HEK293 (cell line): ENCODE measurements at regions not wholly inside any gene's neighbourhood (a gene's known extent, or its start where the extent isn't known, plus 50 kb on each side); places are given as distances from the start of the nearest gene placed in this dataset.

ENCODE experiments used
- CTCF ChIA-PET: fragments of 350-600 bp; formaldehyde crosslinking; extraction: SDS; loops from one replicate; lab custom pipeline; 2021; ENCODE audit warnings: antibody characterized with exemption; lab: Yijun Ruan, JAX
- POLR2A ChIA-PET: fragments of 300-600 bp; formaldehyde crosslinking; extraction: SDS; loops from one replicate; lab custom pipeline; 2020; ENCODE audit warnings: antibody characterized with exemption, inconsistent platforms; lab: Yijun Ruan, JAX
- H3K27ac ChIP-seq: fragments of 200-500 bp; sonication (Bioruptor generic); 2 replicates; pipeline ENCODE4 v1.5.1; 2014; ENCODE audit warnings: low read depth, low read length, control low read depth, inconsistent platforms; ENCODE audit errors: extremely low read depth
- H3K36me3 ChIP-seq, 2 experiments: fragments of 200-500 bp in 1 of 2; sonication (Bioruptor generic) in 1 of 2; 1 replicate in 1 of 2; 2 replicates in 1 of 2; pipeline ENCODE4 v1.5.1; 2014 to 2017; ENCODE audit warnings: inconsistent platforms in 2 of 2, low read length in 2 of 2; ENCODE audit not compliant: control insufficient read depth in 2 of 2, insufficient read depth in 1 of 2
- H3K4me1 ChIP-seq: fragments of 200-500 bp; sonication (Bioruptor generic); 2 replicates; pipeline ENCODE4 v1.5.1; 2014; ENCODE audit warnings: mild to moderate bottlenecking, low read length, inconsistent platforms; ENCODE audit not compliant: control insufficient read depth, insufficient read depth
- H3K4me3 ChIP-seq: 2 replicates; pipeline ENCODE4 v1.5.1; 2011; ENCODE audit warnings: low read depth, mild to moderate bottlenecking, control low read depth, low read length, moderate library complexity
- H3K9me3 ChIP-seq: fragments of 200-500 bp; sonication (Bioruptor generic); 2 replicates; pipeline ENCODE4 v1.5.1; 2014; ENCODE audit warnings: low read depth, low read length, inconsistent platforms; ENCODE audit not compliant: control insufficient read depth, insufficient read depth
- ATF2 ChIP-seq: fragments of 450-650 bp; formaldehyde crosslinking; IDR thresholded peaks from 2 replicates; pipeline ENCODE4 v1.5.1; 2016; ENCODE audit warnings: missing biosample characterization, missing genetic modification characterization, low read depth
- BCL11B ChIP-seq: fragments of 450-650 bp; formaldehyde crosslinking; IDR thresholded peaks from 2 replicates; pipeline ENCODE4 v1.5.1; 2016; ENCODE audit warnings: low read depth, missing biosample characterization, missing genetic modification characterization
- HOXD13 ChIP-seq: sonication (generic); formaldehyde crosslinking; IDR thresholded peaks from 2 replicates; pipeline ENCODE4 v1.8.0; 2022; ENCODE audit warnings: missing genetic modification reagents, borderline replicate concordance
- IKZF3 ChIP-seq: fragments of 450-650 bp; IDR thresholded peaks from 2 replicates; pipeline ENCODE4 v1.5.0; 2018; ENCODE audit warnings: missing biosample characterization, mild to moderate bottlenecking, missing genetic modification characterization, moderate library complexity
- MYNN ChIP-seq: fragments of 450-650 bp; formaldehyde crosslinking; IDR thresholded peaks from 2 replicates; pipeline ENCODE4 v1.5.1; 2016; ENCODE audit warnings: missing biosample characterization, missing genetic modification characterization, borderline replicate concordance
- OVOL3 ChIP-seq: fragments of 450-650 bp; formaldehyde crosslinking; IDR thresholded peaks from 2 replicates; pipeline ENCODE4 v1.5.1; 2016; ENCODE audit warnings: missing biosample characterization, missing genetic modification characterization
- ZBTB7A ChIP-seq: fragments of 450-650 bp; formaldehyde crosslinking; IDR thresholded peaks from 2 replicates; pipeline ENCODE4 v1.5.1; 2016; ENCODE audit warnings: low read depth, missing biosample characterization, missing genetic modification characterization
- ZFP37 ChIP-seq: fragments of 450-650 bp; formaldehyde crosslinking; IDR thresholded peaks from 2 replicates; pipeline ENCODE4 v1.5.1; 2016; ENCODE audit warnings: missing biosample characterization, missing genetic modification characterization
- ZNF2 ChIP-seq: fragments of 450-650 bp; formaldehyde crosslinking; IDR thresholded peaks from 2 replicates; pipeline ENCODE4 v1.5.1; 2016; ENCODE audit warnings: missing biosample characterization, missing genetic modification characterization
- ZNF223 ChIP-seq: fragments of 450-650 bp; formaldehyde crosslinking; IDR thresholded peaks from 2 replicates; pipeline ENCODE4 v1.5.1; 2016; ENCODE audit warnings: missing biosample characterization, missing genetic modification characterization
- ZNF239 ChIP-seq: fragments of 450-650 bp; formaldehyde crosslinking; IDR thresholded peaks from 2 replicates; pipeline ENCODE4 v1.5.1; 2016; ENCODE audit warnings: missing biosample characterization, missing genetic modification characterization
- ZNF404 ChIP-seq: fragments of 450-650 bp; formaldehyde crosslinking; IDR thresholded peaks from 2 replicates; pipeline ENCODE4 v1.5.1; 2017; ENCODE audit warnings: missing biosample characterization, missing genetic modification characterization
- ZNF433 ChIP-seq: fragments of 450-650 bp; formaldehyde crosslinking; IDR thresholded peaks from 2 replicates; pipeline ENCODE4 v1.5.1; 2016; ENCODE audit warnings: missing biosample characterization, missing genetic modification characterization, low read depth
- ZNF518A ChIP-seq: fragments of 450-650 bp; formaldehyde crosslinking; conservative IDR thresholded peaks from 2 replicates; pipeline ENCODE4 v1.5.1; 2016; ENCODE audit warnings: low read depth, missing biosample characterization, missing genetic modification characterization
- ZNF660 ChIP-seq: fragments of 450-650 bp; IDR thresholded peaks from 2 replicates; pipeline ENCODE4 v1.5.1; 2018; ENCODE audit warnings: missing biosample characterization, mild to moderate bottlenecking, missing genetic modification characterization
- ZSCAN16 ChIP-seq: fragments of 450-650 bp; formaldehyde crosslinking; IDR thresholded peaks from 2 replicates; pipeline ENCODE4 v1.5.1; 2016; ENCODE audit warnings: missing biosample characterization, missing genetic modification characterization

- no peak overlapping the region for H3K4me3 ChIP-seq
- no peak for TF ChIP-seq BCL11B (tag by site-specific recombination)
- no peak for TF ChIP-seq ZBTB7A (tag by site-specific recombination)
- TF ChIP-seq ZNF433 (tag by site-specific recombination): no peak
- no peak for TF ChIP-seq ZFP37 (tag by site-specific recombination)
- TF ChIP-seq IKZF3: no peak
- no peak for TF ChIP-seq HOXD13
- TF ChIP-seq ATF2 (tag by site-specific recombination): no peak
- no peaks in the 10 kb centered on the region for H3K9me3 ChIP-seq
- no peaks in the 10 kb centered on the region for H3K36me3 ChIP-seq
- ChIA-PET POLR2A (no interaction called here), CTCF (interaction anchor here (0.6 kb wide), 1 partner anchor 86 kb away, joined by 3 read pairs; no protein-coding TSS in a partner anchor)
- H3K4me1 ChIP-seq: no peaks in the 10 kb centered on the region
- H3K27ac ChIP-seq: no peak overlapping the region
These were observed 81.7 kb upstream of the CTAGE1 start for GRCh38 chr18:22499421-22499820.

- Histone ChIP-seq H3K27ac (no peak overlapping the region), H3K4me1 (no peaks in the 10 kb centered on the region; the same call in none of the 2 replicates), H3K4me3 (no peak overlapping the region), H3K9me3 (no peaks in the 10 kb centered on the region), H3K36me3 (no peaks in the 10 kb centered on the region)
- ChIA-PET CTCF (interaction anchor here (0.6 kb wide), 2 partner anchors 98 to 139 kb away, joined by 3 to 7 read pairs; no protein-coding TSS in a partner anchor), POLR2A (no interaction called here)
- TF ChIP-seq OVOL3 (tag by site-specific recombination) (no peak), ZNF518A (tag by site-specific recombination) (0 out of 2 replicates have a peak, but pooled peaks have one; percentile 10)
These were observed 86.1 kb upstream of the CTAGE1 start for GRCh38 chr18:22503803-22504202.

GRCh38 chr18:22504251-22505030, 86.7 kb upstream of the CTAGE1 start:
- Histone ChIP-seq H3K4me1 (no peaks in the 10 kb centered on the region; the same call in none of the 2 replicates), H3K27ac (no peak overlapping the region), H3K9me3 (no peaks in the 10 kb centered on the region), H3K4me3 (no peak overlapping the region), H3K36me3 (no peaks in the 10 kb centered on the region)
- POLR2A ChIA-PET: no interaction called here
- CTCF ChIA-PET: no interaction called here
- no peak for TF ChIP-seq MYNN (tag by site-specific recombination)
- TF ChIP-seq ZNF660: peak; percentile 77; the same call in 1 of the 2 replicates
- no peak for TF ChIP-seq ZNF404 (tag by site-specific recombination)
- TF ChIP-seq ZNF223 (tag by site-specific recombination): peak; percentile 20; the same call in 1 of the 2 replicates
- TF ChIP-seq ZSCAN16 (tag by site-specific recombination): no peak
- TF ChIP-seq ZNF239 (tag by site-specific recombination): no peak
- no peak for TF ChIP-seq ZNF2 (tag by site-specific recombination)
